ENCODE measurements at regions not wholly inside any gene's neighbourhood (a gene's known extent, or its start where the extent isn't known, plus 50 kb on each side); places are given as distances from the start of the nearest gene placed in this dataset.

DNA sequence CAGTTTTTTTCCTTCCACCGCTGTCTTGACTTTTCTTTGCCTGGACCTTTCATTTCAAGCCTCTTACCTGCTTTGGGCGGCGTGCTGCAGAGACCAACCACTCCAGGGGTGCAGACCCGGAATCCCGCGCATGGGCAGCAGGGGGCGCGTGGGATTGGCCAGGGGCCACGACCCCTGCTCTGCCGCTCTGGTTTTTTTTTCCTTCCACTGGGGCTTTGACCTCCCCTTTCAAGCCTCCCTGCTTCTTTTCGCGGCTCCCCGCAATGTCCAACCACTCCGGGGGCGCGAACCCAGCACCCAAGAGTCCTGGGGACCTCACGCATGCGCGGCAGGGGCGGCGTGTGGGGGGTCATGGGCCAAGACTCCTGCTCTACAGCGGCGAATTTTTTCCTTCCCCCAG, 325.1 kb downstream of the ALG10 start:
- DNase-seq: no peak

DNA sequence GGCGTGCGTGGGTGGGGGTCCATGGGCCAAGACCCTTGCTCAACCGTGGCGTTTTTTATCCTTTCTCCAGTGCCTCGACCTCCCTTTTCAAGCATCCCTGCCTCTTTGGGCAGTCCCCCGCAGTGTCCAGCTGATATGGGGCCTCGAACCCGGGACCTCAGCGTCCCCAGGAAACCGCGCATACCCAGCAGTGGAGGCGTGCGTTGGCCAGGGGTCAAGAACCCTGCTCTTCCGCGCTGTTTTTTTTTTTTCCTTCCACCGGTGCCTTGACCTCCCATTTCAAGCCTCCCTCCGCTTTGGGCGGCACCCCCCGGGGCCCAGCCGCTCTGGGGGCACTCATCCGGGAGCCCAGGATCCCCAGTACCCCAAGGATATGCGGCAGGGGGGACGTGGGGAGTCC, 325.8 kb downstream of the ALG10 start:
- DNase-seq: no peak

GRCh38 chr12:34348836-34349672, 326.8 kb downstream of the ALG10 start:
- no peak for DNase-seq

- no peak for DNase-seq
Observed at GRCh38 chr12:34349673-34349961, 327.3 kb downstream of the ALG10 start.

GRCh38 chr12:34350092-34351041, 328.1 kb downstream of the ALG10 start:
- DNase-seq: no peak

DNA sequence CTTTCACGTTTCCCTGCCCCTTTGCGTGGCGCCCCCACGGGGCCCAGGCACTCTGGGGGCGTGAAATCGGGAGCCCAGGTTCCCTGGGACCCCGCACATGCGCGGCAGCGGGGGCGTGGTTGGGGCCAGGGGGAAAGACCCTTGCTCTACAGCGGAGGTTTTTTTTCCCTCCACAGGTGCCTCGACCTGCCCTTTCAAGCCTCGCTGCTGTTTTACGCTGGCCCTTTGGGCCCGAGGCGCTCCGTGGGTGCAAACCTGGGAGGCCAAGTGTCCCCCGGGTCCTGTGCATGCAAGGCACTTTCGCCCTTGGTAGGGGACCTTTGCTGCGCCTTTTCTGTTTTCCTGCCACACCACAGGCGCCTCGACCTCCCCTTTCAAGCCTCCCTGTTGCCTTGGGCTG, 329.8 kb downstream of the ALG10 start:
- no peak for DNase-seq

GRCh38 chr12:34354239-34355200, 332.2 kb downstream of the ALG10 start:
- DNase-seq: no peak

GRCh38 chr12:34356233-34356987, 334.1 kb downstream of the ALG10 start:
- DNase-seq: no peak

DNA sequence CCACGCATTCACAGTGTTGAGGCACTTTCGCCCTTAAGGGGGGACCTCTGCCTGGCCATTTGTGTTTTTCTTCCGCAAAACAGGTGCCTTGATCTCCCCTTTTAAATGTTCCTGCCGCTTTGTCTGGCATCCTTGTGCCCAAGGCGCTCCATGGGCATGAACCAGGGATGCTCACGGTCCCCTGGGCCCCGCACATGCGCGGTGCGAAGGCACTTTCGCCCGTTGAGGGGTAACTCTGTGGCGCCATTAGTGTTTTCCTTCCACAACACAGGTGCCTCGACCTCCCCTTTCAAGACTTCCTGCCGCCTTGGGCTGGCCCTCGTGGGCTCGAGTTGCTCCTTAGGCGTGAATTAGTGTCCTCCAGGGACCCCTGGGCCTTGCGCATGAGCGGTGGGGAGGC, 335.5 kb downstream of the ALG10 start:
- no peak for DNase-seq

- no peak for DNase-seq
Observed at GRCh38 chr12:34358198-34358597, 335.9 kb downstream of the ALG10 start.

DNA sequence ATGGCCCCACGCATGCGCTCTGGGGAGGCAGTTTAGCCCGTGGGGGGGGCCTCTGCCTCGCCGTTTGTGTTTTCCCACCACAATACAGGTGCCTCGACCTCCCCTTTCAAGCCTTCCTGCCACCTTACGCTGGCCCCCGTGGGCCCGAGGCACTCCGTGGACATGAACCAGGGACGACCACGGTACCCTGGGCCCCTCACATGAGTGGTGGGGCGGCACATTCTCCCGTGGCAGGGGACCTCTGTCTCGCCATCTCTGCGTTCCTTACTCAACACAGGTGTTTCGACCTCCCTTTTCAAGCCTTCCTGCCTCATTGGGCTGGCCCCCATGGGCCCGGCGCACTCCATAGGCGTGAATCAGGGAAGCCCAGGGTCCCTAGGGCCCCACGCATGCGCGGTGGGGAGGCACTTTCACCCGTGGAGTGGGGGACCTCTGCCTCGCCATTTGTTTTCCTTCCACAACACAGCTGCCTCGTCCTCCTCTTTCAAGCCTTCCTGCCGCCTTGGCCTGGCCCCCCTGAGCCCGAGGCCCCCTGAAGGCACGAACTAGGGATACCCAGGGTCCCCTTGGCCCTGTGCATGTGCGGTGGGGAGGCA, 339.5 kb downstream of the ALG10 start:
- no peak for DNase-seq

DNA sequence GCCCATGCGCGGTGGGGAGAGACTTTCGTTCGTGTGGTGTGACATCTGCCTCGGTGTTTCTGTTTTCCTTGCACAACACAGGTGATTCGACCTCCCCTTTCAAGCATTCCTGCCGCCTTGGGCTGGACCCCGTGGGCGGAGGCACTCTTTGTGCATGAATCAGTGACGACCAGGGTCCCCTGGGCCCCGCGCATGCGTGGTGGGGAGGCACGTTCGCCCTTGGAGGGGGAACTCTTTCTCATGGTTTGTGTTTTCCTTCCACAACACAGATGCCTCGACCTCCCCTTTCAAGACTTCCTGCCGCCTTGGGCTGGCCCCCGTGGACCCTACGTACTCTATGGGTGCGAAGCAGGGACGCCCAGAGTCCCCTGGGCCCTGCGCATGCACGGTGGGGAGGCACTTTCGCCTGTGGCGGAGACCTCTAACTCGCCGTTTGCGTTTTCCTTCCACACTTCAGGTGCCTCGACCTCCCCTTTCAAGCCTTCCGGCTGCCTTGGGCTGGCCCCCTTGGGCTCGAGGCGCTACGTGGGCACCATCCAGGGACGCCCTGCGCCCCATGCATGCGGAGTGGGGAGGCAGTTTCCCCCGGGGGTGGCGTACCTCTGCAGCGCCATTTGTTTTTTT, 340.9 kb downstream of the ALG10 start:
- no peak for DNase-seq

- DNase-seq: no peak
Observed at GRCh38 chr12:34368079-34368478, 345.8 kb downstream of the ALG10 start.

DNA sequence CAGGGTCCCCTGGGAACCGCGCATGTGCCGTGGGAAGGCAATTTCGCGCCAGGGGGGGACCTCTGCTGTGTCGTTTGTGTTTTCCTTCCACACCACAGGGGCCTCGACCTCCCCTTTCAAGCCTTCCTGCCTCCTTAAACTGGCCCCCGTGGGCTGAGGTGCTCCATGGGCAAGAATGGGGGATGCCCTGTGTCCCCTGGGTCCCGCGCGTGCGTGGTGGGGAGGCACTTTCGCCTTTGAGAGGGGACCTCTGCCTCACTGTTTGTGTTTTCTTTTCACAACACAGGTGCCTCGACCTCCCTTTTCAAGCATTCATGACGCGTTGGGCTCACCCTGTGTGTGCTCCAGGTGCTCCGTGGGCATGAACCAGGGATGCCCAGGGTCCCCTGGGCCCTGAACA, 348.8 kb downstream of the ALG10 start:
- DNase-seq: no peak

DNA sequence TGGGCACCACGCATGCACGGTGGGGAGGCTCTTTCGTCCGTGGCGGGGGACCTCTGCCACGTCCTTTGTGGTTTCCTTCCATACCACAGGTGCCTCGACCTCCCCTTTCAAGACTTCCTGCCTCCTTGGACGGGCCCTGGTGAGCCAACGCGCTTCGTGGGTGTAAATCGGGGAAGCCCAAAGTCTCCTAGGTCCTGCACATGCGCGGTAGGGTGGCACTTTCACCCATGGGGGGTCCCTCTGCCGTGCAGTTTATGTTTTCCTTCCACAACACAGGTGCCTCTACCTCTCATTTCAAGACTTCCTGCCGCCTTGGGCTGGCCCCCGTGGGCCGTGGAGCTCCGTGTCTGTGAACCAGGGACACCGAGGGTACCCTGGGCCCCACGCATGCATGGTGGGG, 349.7 kb downstream of the ALG10 start:
- DNase-seq: no peak

GRCh38 chr12:34373926-34374325, 351.6 kb downstream of the ALG10 start:
- DNase-seq: no peak

- DNase-seq: no peak
Observed at GRCh38 chr12:34376133-34376799, 354.0 kb downstream of the ALG10 start.

GRCh38 chr12:34377243-34378035, 355.1 kb downstream of the ALG10 start:
- no peak for DNase-seq

GRCh38 chr12:34379142-34379541, 356.8 kb downstream of the ALG10 start:
- DNase-seq: no peak

- DNase-seq: no peak
Observed at GRCh38 chr12:34384693-34385092, 362.4 kb downstream of the ALG10 start.
